HEK293T (cell line): ENCODE measurements at regions not wholly inside any gene's neighbourhood (a gene's known extent, or its start where the extent isn't known, plus 50 kb on each side); places are given as distances from the start of the nearest gene placed in this dataset.

Experiments
- ARNT ChIP-seq: fragments of 450-650 bp; IDR thresholded peaks from 2 replicates; pipeline ENCODE4 v1.6.1; 2017; ENCODE audit warnings: mild to moderate bottlenecking
- ELF4 ChIP-seq: fragments of 450-650 bp; IDR thresholded peaks from 2 replicates; pipeline ENCODE4 v1.6.1; 2017; ENCODE audit warnings: antibody characterized with exemption
- FOXA1 ChIP-seq: fragments of 450-650 bp; IDR thresholded peaks from 2 replicates; pipeline ENCODE4 v1.6.1; 2016; ENCODE audit warnings: mild to moderate bottlenecking
- FOXK2 ChIP-seq: fragments of 450-650 bp; IDR thresholded peaks from 2 replicates; pipeline ENCODE4 v1.6.1; 2016; ENCODE audit warnings: mild to moderate bottlenecking
- FOXM1 ChIP-seq: fragments of 450-650 bp; IDR thresholded peaks from 2 replicates; pipeline ENCODE4 v1.6.1; 2017; ENCODE audit warnings: mild to moderate bottlenecking, borderline replicate concordance
- LEF1 ChIP-seq: fragments of 450-650 bp; IDR thresholded peaks from 2 replicates; pipeline ENCODE4 v1.6.1; 2017; ENCODE audit warnings: mild to moderate bottlenecking, borderline replicate concordance
- PKNOX1 ChIP-seq: fragments of 450-650 bp; IDR thresholded peaks from 2 replicates; pipeline ENCODE4 v1.6.1; 2016
- SUZ12 ChIP-seq: fragments of 450-650 bp; IDR thresholded peaks from 2 replicates; pipeline ENCODE4 v1.6.1; 2016; ENCODE audit warnings: mild to moderate bottlenecking

GRCh38 chr5:67966712-67967111, 248.8 kb upstream of the PIK3R1 start:
- no peak for TF ChIP-seq FOXK2
- no peak for TF ChIP-seq SUZ12
- no peak for TF ChIP-seq FOXA1
- TF ChIP-seq LEF1: no peak
- no peak for TF ChIP-seq FOXM1
- no peak for TF ChIP-seq PKNOX1
- TF ChIP-seq ELF4: no peak
- TF ChIP-seq ARNT: no peak
